HEK293 (cell line): ENCODE measurements at regions not wholly inside any gene's neighbourhood (a gene's known extent, or its start where the extent isn't known, plus 50 kb on each side); places are given as distances from the start of the nearest gene placed in this dataset.

Experiments used
- CTCF ChIP-seq: fragments of 450-650 bp; formaldehyde crosslinking; IDR thresholded peaks from 2 replicates; pipeline ENCODE4 v1.5.1; 2016; ENCODE audit warnings: missing biosample characterization, missing genetic modification characterization
- SETDB1 ChIP-seq: IDR thresholded peaks from one replicate; pipeline ENCODE4 v1.6.1; 2017; ENCODE audit warnings: mild to moderate bottlenecking, low read length, moderate library complexity, mixed read lengths; ENCODE audit not compliant: insufficient read length
- YY1 ChIP-seq: fragments of 450-650 bp; formaldehyde crosslinking; IDR thresholded peaks from 2 replicates; pipeline ENCODE4 v1.5.1; 2018; ENCODE audit warnings: missing biosample characterization, missing genetic modification characterization
- ZBTB10 ChIP-seq: fragments of 450-650 bp; formaldehyde crosslinking; IDR thresholded peaks from 2 replicates; pipeline ENCODE4 v1.5.1; 2016; ENCODE audit warnings: missing biosample characterization, missing genetic modification characterization
- ZNF561 ChIP-seq: fragments of 450-650 bp; IDR thresholded peaks from 2 replicates; pipeline ENCODE4 v1.5.1; 2018; ENCODE audit warnings: missing biosample characterization, missing genetic modification characterization, borderline replicate concordance
- ZNF639 ChIP-seq: fragments of 450-650 bp; formaldehyde crosslinking; IDR thresholded peaks from 2 replicates; pipeline ENCODE4 v1.5.1; 2016; ENCODE audit warnings: missing biosample characterization, missing genetic modification characterization
- ZNF660 ChIP-seq: fragments of 450-650 bp; IDR thresholded peaks from 2 replicates; pipeline ENCODE4 v1.5.1; 2018; ENCODE audit warnings: missing biosample characterization, mild to moderate bottlenecking, missing genetic modification characterization
- ZNF837 ChIP-seq: fragments of 450-650 bp; formaldehyde crosslinking; IDR thresholded peaks from 2 replicates; pipeline ENCODE4 v1.5.1; 2016; ENCODE audit warnings: missing biosample characterization, missing genetic modification characterization

- TF ChIP-seq ZNF639 (tag by site-specific recombination) = no peak
- no peak for TF ChIP-seq YY1
- no peak for TF ChIP-seq ZBTB10 (tag by site-specific recombination)
- no peak for TF ChIP-seq SETDB1
- TF ChIP-seq ZNF660 (tag by site-specific recombination) = no peak
- no peak for TF ChIP-seq ZNF837 (tag by site-specific recombination)
- no peak for TF ChIP-seq CTCF (tag by site-specific recombination)
- no peak for TF ChIP-seq ZNF561
These were observed 680.4 kb upstream of the GJE1 start for GRCh38 chr6:141452354-141452686.
